MM.1S (cell line): ENCODE measurements at regions not wholly inside any gene's neighbourhood (a gene's known extent, or its start where the extent isn't known, plus 50 kb on each side); places are given as distances from the start of the nearest gene placed in this dataset.

Experiments
- DNase-seq: peaks from one replicate; pipeline ENCODE4 v3.0.0-alpha.2; 2015
- H2AFZ ChIP-seq: fragments of 300-600 bp; sonication (generic); 2 replicates; pipeline ENCODE4 v1.6.0; 2016; ENCODE audit warnings: antibody characterized with exemption, low read length
- H3F3A ChIP-seq: fragments of 300-600 bp; sonication (generic); 2 replicates; pipeline ENCODE4 v1.6.1; 2016; ENCODE audit warnings: mild to moderate bottlenecking, antibody characterized with exemption, low read length, moderate library complexity, mixed read lengths; ENCODE audit not compliant: insufficient read depth
- H3K27ac ChIP-seq: fragments of 300-600 bp; sonication (generic); 2 replicates; pipeline ENCODE4 v1.5.1; 2016; ENCODE audit warnings: mild to moderate bottlenecking, low read length
- H3K27me3 ChIP-seq: fragments of 300-600 bp; sonication (generic); replicated peaks from 2 replicates; pipeline ENCODE4 v1.6.0; 2016; ENCODE audit warnings: low read length; ENCODE audit not compliant: insufficient read depth
- H3K36me3 ChIP-seq: fragments of 300-600 bp; sonication (generic); replicated peaks from 2 replicates; pipeline ENCODE4 v1.6.1; 2016; ENCODE audit warnings: mild to moderate bottlenecking, low read length, mixed read lengths; ENCODE audit not compliant: insufficient read depth
- H3K4me1 ChIP-seq: fragments of 300-600 bp; sonication (generic); 2 replicates; pipeline ENCODE4 v1.6.1; 2016; ENCODE audit warnings: low read length, mixed read lengths
- H3K4me2 ChIP-seq: fragments of 300-600 bp; sonication (generic); 2 replicates; pipeline ENCODE4 v1.6.0; 2016; ENCODE audit warnings: low read depth, low read length
- H3K4me3 ChIP-seq: fragments of 300-600 bp; sonication (generic); 2 replicates; pipeline ENCODE4 v1.5.1; 2016; ENCODE audit warnings: low read length, mixed read lengths
- H3K79me2 ChIP-seq: fragments of 300-600 bp; sonication (generic); 2 replicates; pipeline ENCODE4 v1.6.1; 2016; ENCODE audit warnings: mixed run types, low read length, mixed read lengths
- H3K9ac ChIP-seq: fragments of 300-600 bp; sonication (generic); 2 replicates; pipeline ENCODE4 v1.6.1; 2016; ENCODE audit warnings: low read length, mixed read lengths
- H3K9me2 ChIP-seq: fragments of 300-600 bp; sonication (generic); replicated peaks from 2 replicates; pipeline ENCODE4 v1.6.1; 2016; ENCODE audit warnings: mild to moderate bottlenecking, low read length, mixed read lengths; ENCODE audit not compliant: insufficient read depth
- H3K9me3 ChIP-seq: fragments of 300-600 bp; sonication (generic); replicated peaks from 2 replicates; pipeline ENCODE4 v1.6.1; 2016; ENCODE audit warnings: mild to moderate bottlenecking, low read length, mixed read lengths; ENCODE audit not compliant: insufficient read depth
- H4K20me1 ChIP-seq: fragments of 300-600 bp; sonication (generic); 2 replicates; pipeline ENCODE4 v1.6.1; 2016; ENCODE audit warnings: mild to moderate bottlenecking, low read length, moderate library complexity, mixed read lengths; ENCODE audit not compliant: insufficient read depth
- CTCF ChIP-seq: fragments of 300-600 bp; sonication (generic); IDR thresholded peaks from 2 replicates; pipeline ENCODE4 v1.5.1; 2016; ENCODE audit warnings: antibody characterized with exemption, low read length, mixed read lengths
- EZH2 ChIP-seq: fragments of 300-600 bp; sonication (generic); optimal IDR thresholded peaks from 2 replicates; pipeline ENCODE3; 2017; ENCODE audit warnings: low read depth, mild to moderate bottlenecking, antibody characterized with exemption, low read length, mixed read lengths
- EZH2phosphoT487 ChIP-seq: fragments of 300-600 bp; sonication (generic); IDR thresholded peaks from 2 replicates; pipeline ENCODE4 v1.6.1; 2018; ENCODE audit warnings: antibody characterized with exemption, low read length

- H3F3A ChIP-seq = no peaks in the 10 kb centered on the region
- no peak overlapping the region for H3K27ac ChIP-seq
- H3K9me3 ChIP-seq = no peaks in the 10 kb centered on the region
- no peak overlapping the region for H3K4me3 ChIP-seq
- no peaks in the 10 kb centered on the region for H3K9me2 ChIP-seq
- DNase-seq = no peak
- no peak overlapping the region for H2AFZ ChIP-seq
- H3K9ac ChIP-seq = no peak overlapping the region
- H3K36me3 ChIP-seq = no peaks in the 10 kb centered on the region
- no peaks in the 10 kb centered on the region for H3K27me3 ChIP-seq
- no peaks in the 10 kb centered on the region for H3K79me2 ChIP-seq
- no peak overlapping the region for H3K4me2 ChIP-seq
- no peaks in the 10 kb centered on the region for H4K20me1 ChIP-seq
- peaks cover 15% of the 10 kb centered on the region for H3K4me1 ChIP-seq
- TF ChIP-seq EZH2phosphoT487 (no peak), CTCF (no peak), EZH2 (no peak)
These were observed 170.7 kb upstream of the TOPAZ1 start for GRCh38 chr3:44070841-44071546.

DNA sequence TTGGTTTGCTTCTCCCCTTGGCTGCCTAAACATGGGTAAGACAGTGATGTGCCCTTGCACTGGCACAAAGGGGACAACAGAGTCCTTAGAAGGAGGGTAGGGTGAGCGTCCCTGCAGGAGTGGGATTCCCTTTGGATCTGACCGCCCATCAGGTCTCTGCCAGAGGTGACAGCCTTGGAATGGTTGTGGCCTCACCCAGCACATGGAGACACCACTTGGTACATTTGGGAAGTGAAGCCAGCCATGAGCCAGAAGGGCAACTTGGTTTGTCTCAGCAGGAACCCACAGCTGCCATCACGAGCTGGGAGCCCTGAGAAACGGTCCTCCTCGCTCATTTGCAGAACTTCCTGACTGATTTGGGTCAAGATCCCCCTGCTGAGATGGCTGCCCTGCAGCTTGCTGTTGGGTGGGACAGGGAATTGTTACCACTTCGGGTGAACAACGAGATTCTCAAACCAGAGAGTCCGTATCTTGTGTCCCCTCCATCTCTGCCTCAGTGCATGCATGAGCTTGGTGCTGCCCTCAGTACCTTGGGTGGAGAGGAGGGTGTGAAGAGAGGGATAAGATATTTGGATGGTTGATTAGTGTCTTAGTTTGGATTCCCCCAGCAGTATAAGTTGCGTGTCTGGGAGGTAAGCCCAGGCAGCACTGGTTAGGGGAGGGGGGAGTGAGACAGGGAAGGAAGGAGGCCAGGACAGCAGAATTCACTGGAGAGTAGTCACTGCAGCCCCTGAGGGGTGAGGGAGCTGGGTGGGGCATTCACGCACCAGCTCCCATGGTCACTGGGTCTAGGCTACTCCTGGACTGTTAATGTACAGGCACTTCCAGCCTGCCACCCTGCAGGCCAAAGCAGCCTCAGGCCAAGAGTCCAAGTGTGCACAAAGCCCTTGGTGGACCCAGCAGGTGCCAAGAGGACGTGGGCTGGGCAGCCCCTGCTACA, 168.8 kb upstream of the TOPAZ1 start:
- Histone ChIP-seq H3K9ac (no peak overlapping the region), H3K4me3 (no peak overlapping the region), H3F3A (no peaks in the 10 kb centered on the region), H3K4me2 (no peak overlapping the region), H3K79me2 (no peaks in the 10 kb centered on the region), H3K27me3 (no peaks in the 10 kb centered on the region), H4K20me1 (no peaks in the 10 kb centered on the region), H3K36me3 (no peaks in the 10 kb centered on the region), H3K27ac (no peak overlapping the region), H2AFZ (no peak overlapping the region), H3K9me3 (no peaks in the 10 kb centered on the region), H3K9me2 (no peaks in the 10 kb centered on the region), H3K4me1 (no peaks in the 10 kb centered on the region)
- TF ChIP-seq CTCF (no peak), EZH2phosphoT487 (no peak), EZH2 (no peak)
- DNase-seq = no peak

DNA sequence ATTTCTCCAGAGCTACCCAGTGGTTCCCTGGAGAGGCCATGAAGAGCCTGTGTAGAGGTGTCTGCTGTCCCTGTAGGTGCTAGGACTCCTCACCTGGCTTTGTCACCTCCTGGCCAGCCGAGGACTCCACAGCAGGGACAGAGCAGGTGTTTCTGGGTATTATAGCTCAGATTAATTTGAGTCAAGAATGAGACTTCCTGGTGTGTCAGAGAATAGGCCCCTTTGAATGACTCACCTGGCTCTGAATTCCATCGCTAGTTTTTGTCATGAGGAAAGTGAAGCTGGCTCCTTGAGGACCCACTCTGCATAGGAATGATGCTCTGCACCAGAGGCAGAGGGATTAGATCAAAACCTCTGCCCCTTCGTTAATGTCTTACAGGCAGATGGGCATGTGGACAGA, 167.5 kb upstream of the TOPAZ1 start:
- Histone ChIP-seq H2AFZ (no peak overlapping the region), H3K9me2 (no peaks in the 10 kb centered on the region), H3K4me1 (no peaks in the 10 kb centered on the region), H3K9me3 (no peaks in the 10 kb centered on the region), H3F3A (no peaks in the 10 kb centered on the region), H3K27me3 (no peaks in the 10 kb centered on the region), H3K9ac (no peak overlapping the region), H3K4me3 (no peak overlapping the region), H4K20me1 (no peaks in the 10 kb centered on the region), H3K27ac (no peak overlapping the region), H3K4me2 (no peak overlapping the region), H3K79me2 (no peaks in the 10 kb centered on the region), H3K36me3 (no peaks in the 10 kb centered on the region)
- TF ChIP-seq EZH2 = no peak
- TF ChIP-seq CTCF = no peak
- no peak for TF ChIP-seq EZH2phosphoT487
- DNase-seq = no peak
